Endothelial cell of umbilical vein (primary cell): ENCODE measurements at regions not wholly inside any gene's neighbourhood (a gene's known extent, or its start where the extent isn't known, plus 50 kb on each side); places are given as distances from the start of the nearest gene placed in this dataset.

Experiments used
- CTCF ChIP-seq, 2 donors: IDR thresholded peaks; 1 replicate in 1 of 2; 2 replicates in 1 of 2; pipeline ENCODE4 v1.5.1; 2011; ENCODE audit warnings: low read length in 2 of 2, mild to moderate bottlenecking in 2 of 2, moderate library complexity in 2 of 2, control low read depth in 1 of 2, inconsistent platforms in 1 of 2, low read depth in 1 of 2; ENCODE audit not compliant: insufficient read depth in 1 of 2; ENCODE audit errors: extremely low read depth in 1 of 2
- EZH2 ChIP-seq: IDR thresholded peaks from 2 replicates; pipeline ENCODE4 v1.6.1; 2012; ENCODE audit warnings: borderline replicate concordance, low read depth, mild to moderate bottlenecking, moderate library complexity, low read length, inconsistent platforms; ENCODE audit not compliant: severe bottlenecking
- MAX ChIP-seq: IDR thresholded peaks from 2 replicates; pipeline ENCODE4 v1.6.1; 2011; ENCODE audit not compliant: insufficient read depth, insufficient read length

GRCh38 chr10:131035779-131036178 is 275.7 kb downstream of the TCERG1L start:
- TF ChIP-seq CTCF (IDR thresholded peaks at IDR 0.05; ENCODE audit: extremely low read depth in 1 of 2, insufficient read depth in 1 of 2, low read depth in 1 of 2, low read length in 2 of 2) (no peak), EZH2 (no peak), MAX (no peak)
